IMR-90 (cell line): ENCODE measurements at regions not wholly inside any gene's neighbourhood (a gene's known extent, or its start where the extent isn't known, plus 50 kb on each side); places are given as distances from the start of the nearest gene placed in this dataset.

ENCODE experiments used
- ATAC-seq: fragments of 200-7000 bp; cut with Tn5 transposase; 2 replicates; pipeline ENCODE4 v1.9.1; 2020; ENCODE audit warnings: low read depth, mild to moderate bottlenecking, moderate library complexity
- BruUV-seq: library from RNA; stranded (reverse); fragments of 400-500 nt; replicated peaks from 2 replicates; lab custom pipeline; 2021; lab: Mats Ljungman, UMichigan
- CTCF ChIA-PET: fragments of 300-600 bp; formaldehyde crosslinking; extraction: SDS; loops from one replicate; lab custom pipeline; 2021; ENCODE audit warnings: antibody characterized with exemption; lab: Yijun Ruan, JAX
- POLR2A ChIA-PET: fragments of 300-600 bp; sonication (Branson Sonifier 250); formaldehyde crosslinking; loops from one replicate; lab custom pipeline; 2022; ENCODE audit warnings: antibody characterized with exemption; ENCODE audit not compliant: unreplicated experiment; lab: Charles Lee
- DNase-seq: peaks from one replicate; pipeline ENCODE4 v3.0.0; 2013
- H2AFZ ChIP-seq: replicated peaks from 2 replicates; pipeline ENCODE3; 2013; ENCODE audit warnings: low read length, mild to moderate bottlenecking; ENCODE audit not compliant: poor library complexity
- H2AK5ac ChIP-seq: 2 replicates; pipeline ENCODE4 v1.6.1; 2013; ENCODE audit warnings: low read depth, low read length, inconsistent platforms
- H2AK9ac ChIP-seq: replicated peaks from 2 replicates; pipeline ENCODE3; 2013; ENCODE audit warnings: mild to moderate bottlenecking, low read depth, low read length, moderate library complexity; ENCODE audit not compliant: poor library complexity
- H2BK120ac ChIP-seq: 2 replicates; pipeline ENCODE4 v1.6.1; 2013; ENCODE audit warnings: low read depth, low read length, inconsistent platforms
- H2BK15ac ChIP-seq: 3 replicates; pipeline ENCODE4 v1.6.1; 2013; ENCODE audit warnings: low read depth, low read length, inconsistent platforms
- H2BK20ac ChIP-seq: 2 replicates; pipeline ENCODE4 v1.6.1; 2013; ENCODE audit warnings: low read depth, mild to moderate bottlenecking, inconsistent platforms, low read length, moderate library complexity
- H2BK5ac ChIP-seq: 2 replicates; pipeline ENCODE4 v1.6.1; 2013; ENCODE audit warnings: mild to moderate bottlenecking, low read depth, low read length, inconsistent platforms; ENCODE audit not compliant: poor library complexity, severe bottlenecking
- H3K14ac ChIP-seq: replicated peaks from 2 replicates; pipeline ENCODE4 v1.6.1; 2013; ENCODE audit warnings: low read depth, low read length, inconsistent platforms
- H3K18ac ChIP-seq: 2 replicates; pipeline ENCODE4 v1.6.1; 2013; ENCODE audit warnings: low read depth, low read length, control low read depth
- H3K23ac ChIP-seq: 2 replicates; pipeline ENCODE4 v1.6.1; 2013; ENCODE audit warnings: low read depth, low read length, inconsistent platforms
- H3K27ac ChIP-seq: 2 replicates; pipeline ENCODE4 v1.5.1; 2013; ENCODE audit warnings: mild to moderate bottlenecking, control low read depth, low read length; ENCODE audit not compliant: insufficient read depth
- H3K27me3 ChIP-seq: 2 replicates; pipeline ENCODE4 v1.6.1; 2013; ENCODE audit warnings: low read length; ENCODE audit not compliant: control insufficient read depth, insufficient read depth
- H3K36me3 ChIP-seq: 2 replicates; pipeline ENCODE4 v1.6.1; 2013; ENCODE audit warnings: low read length, mixed read lengths; ENCODE audit not compliant: control insufficient read depth, insufficient read depth
- H3K4ac ChIP-seq: 2 replicates; pipeline ENCODE4 v1.6.1; 2013; ENCODE audit warnings: low read depth, low read length, inconsistent platforms
- H3K4me1 ChIP-seq: 2 replicates; pipeline ENCODE4 v1.6.1; 2013; ENCODE audit warnings: low read length, mixed read lengths; ENCODE audit not compliant: control insufficient read depth, insufficient read depth
- H3K4me2 ChIP-seq: 2 replicates; pipeline ENCODE4 v1.6.1; 2013; ENCODE audit warnings: low read depth, mild to moderate bottlenecking, control low read depth, low read length, moderate library complexity
- H3K4me3 ChIP-seq: 2 replicates; pipeline ENCODE4 v1.5.1; 2013; ENCODE audit warnings: low read depth, mild to moderate bottlenecking, control low read depth, low read length, moderate library complexity; ENCODE audit not compliant: insufficient read depth
- H3K56ac ChIP-seq: 2 replicates; pipeline ENCODE4 v1.6.1; 2013; ENCODE audit warnings: low read length, inconsistent platforms; ENCODE audit not compliant: insufficient read depth; ENCODE audit errors: extremely low read depth
- H3K79me1 ChIP-seq, 2 experiments: 2 replicates each; pipeline ENCODE4 v1.6.1; 2013; ENCODE audit warnings: low read length in 2 of 2, inconsistent platforms in 1 of 2, low read depth in 1 of 2
- H3K9ac ChIP-seq: 2 replicates; pipeline ENCODE4 v1.6.1; 2013; ENCODE audit warnings: low read depth, low read length, control low read depth
- H3K9me1 ChIP-seq: 2 replicates; pipeline ENCODE4 v1.6.1; 2013; ENCODE audit warnings: low read length, inconsistent platforms; ENCODE audit not compliant: insufficient read depth
- H3K9me3 ChIP-seq: 2 replicates; pipeline ENCODE4 v1.6.1; 2013; ENCODE audit warnings: low read length; ENCODE audit not compliant: control insufficient read depth, insufficient read depth
- H4K20me1 ChIP-seq: 2 replicates; pipeline ENCODE4 v1.6.1; 2013; ENCODE audit warnings: low read length, inconsistent platforms; ENCODE audit not compliant: insufficient read depth
- H4K5ac ChIP-seq: 2 replicates; pipeline ENCODE4 v1.6.1; 2013; ENCODE audit warnings: mild to moderate bottlenecking, low read depth, low read length, control low read depth
- H4K8ac ChIP-seq, 2 experiments: 2 replicates each; pipeline ENCODE4 v1.6.1; 2013; ENCODE audit warnings: low read depth in 2 of 2, low read length in 2 of 2, control low read depth in 1 of 2, inconsistent platforms in 1 of 2
- H4K91ac ChIP-seq: 2 replicates; pipeline ENCODE4 v1.6.1; 2013; ENCODE audit warnings: low read depth, low read length, inconsistent platforms; ENCODE audit not compliant: insufficient read depth
- CEBPB ChIP-seq: IDR thresholded peaks from 2 replicates; pipeline ENCODE4 v1.6.1; 2012; ENCODE audit warnings: low read depth, low read length, improper control_type of control experiment
- CHD1 ChIP-seq: IDR thresholded peaks from 2 replicates; pipeline ENCODE4 v1.6.1; 2012; ENCODE audit warnings: low read depth, low read length, improper control_type of control experiment
- FOS ChIP-seq: fragments of 150-350 bp; IDR thresholded peaks from 2 replicates; pipeline ENCODE4 v1.6.1; 2016; ENCODE audit warnings: low read depth, low read length
- MAFK ChIP-seq: IDR thresholded peaks from 2 replicates; pipeline ENCODE4 v1.6.1; 2012; ENCODE audit warnings: low read depth, low read length, improper control_type of control experiment
- MAZ ChIP-seq: IDR thresholded peaks from 2 replicates; pipeline ENCODE4 v1.6.1; 2012; ENCODE audit warnings: low read depth, mild to moderate bottlenecking, low read length, improper control_type of control experiment, moderate library complexity, borderline replicate concordance
- NFE2L2 ChIP-seq: fragments of 150-350 bp; IDR thresholded peaks from 2 replicates; pipeline ENCODE4 v1.6.1; 2016; ENCODE audit warnings: low read depth, mild to moderate bottlenecking, low read length
- RAD21 ChIP-seq: IDR thresholded peaks from 2 replicates; pipeline ENCODE4 v1.6.1; 2012; ENCODE audit warnings: low read length, improper control_type of control experiment
- RCOR1 ChIP-seq: IDR thresholded peaks from 2 replicates; pipeline ENCODE4 v1.6.1; 2012; ENCODE audit warnings: mild to moderate bottlenecking, low read length, improper control_type of control experiment; ENCODE audit not compliant: insufficient replicate concordance
- RFX5 ChIP-seq: IDR thresholded peaks from 2 replicates; pipeline ENCODE4 v1.8.0; 2012; ENCODE audit warnings: low read depth, mild to moderate bottlenecking, low read length, moderate library complexity
- SMC3 ChIP-seq: fragments of 150-350 bp; IDR thresholded peaks from 2 replicates; pipeline ENCODE4 v1.6.1; 2016; ENCODE audit warnings: low read depth, mild to moderate bottlenecking, antibody characterized with exemption, low read length, moderate library complexity
- WGBS, 2 experiments: methylation state at CpG; one replicate each; pipeline versions ENCODE4 v1.1.5 to v1.1.7; 2013; ENCODE audit warnings: missing lambda C conversion rate in 2 of 2; ENCODE audit not compliant: insufficient read length in 1 of 2; ENCODE audit errors: extremely low coverage in 2 of 2; 5-methylcytosine and 5-hydroxymethylcytosine counted together
- dilution Hi-C: fragments of 300-500 bp; cut with HindIII; formaldehyde crosslinking; loops from one replicate; pipeline ENCODE4 v1.14.3; 2018; ENCODE audit warnings: low sequenced_read_pairs; ENCODE audit not compliant: unreplicated experiment
- in situ Hi-C: fragments of 300-500 bp; cut with MboI; formaldehyde crosslinking; loops from 3 replicates; pipeline ENCODE4 v1.14.3; 2019; ENCODE audit warnings: low sequenced_read_pairs, inconsistent platforms, mixed read lengths
- intact Hi-C: fragments of 100-400 bp; cut with micrococcal nuclease; formaldehyde crosslinking; loops from 2 replicates; pipeline ENCODE4 v1.10.0; 2022
- TF ChIP-seq, protein P1 (sequence below): fragments of 150-350 bp; IDR thresholded peaks from 2 replicates; pipeline ENCODE4 v1.6.1; 2016; ENCODE audit warnings: low read depth, mild to moderate bottlenecking, low read length, moderate library complexity, borderline replicate concordance
- TF ChIP-seq, protein P2 (sequence below): conservative IDR thresholded peaks from 2 replicates; pipeline ENCODE4 v1.5.1; 2012; ENCODE audit warnings: mild to moderate bottlenecking, low read depth, low read length, improper control_type of control experiment

DNA sequence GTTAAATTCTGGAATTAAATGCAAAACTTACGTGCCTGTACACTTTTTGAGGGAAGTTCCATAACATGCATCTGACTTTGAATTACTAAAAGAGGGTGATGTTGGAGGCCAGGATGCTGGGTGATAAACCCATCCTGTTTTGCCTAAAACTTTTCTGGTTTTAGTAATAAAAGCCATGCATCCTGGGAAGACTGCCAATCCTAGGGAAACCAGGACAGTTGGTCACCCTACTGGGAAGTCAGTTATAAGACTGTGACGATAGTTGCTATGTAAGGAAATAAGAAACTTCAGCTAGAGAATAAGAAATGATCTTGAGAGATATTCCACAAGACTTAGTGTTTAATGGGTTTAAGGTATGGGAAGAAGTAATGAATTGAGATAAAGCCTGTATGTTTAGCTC is 336.6 kb upstream of the LYPLAL1 start:
- no TSS peak for BruUV-seq
- no peak for DNase-seq
- no peak overlapping the region for H4K5ac ChIP-seq

More for the DNA sequence above, 336.6 kb upstream of the LYPLAL1 start:
- Histone ChIP-seq H3K36me3 (no peaks in the 10 kb centered on the region), H3K9me3 (no peaks in the 10 kb centered on the region), H2BK20ac (no peak overlapping the region), H3K4me2 (no peak overlapping the region), H3K4me3 (no peak overlapping the region), H3K14ac (no peak overlapping the region), H3K56ac (no peak overlapping the region), H3K4ac (no peak overlapping the region), H4K91ac (no peak overlapping the region), H2BK120ac (no peak overlapping the region), H3K18ac (no peak overlapping the region), H3K23ac (no peak overlapping the region), H4K20me1 (no peaks in the 10 kb centered on the region), H3K27ac (no peak overlapping the region), H2AK5ac (no peak overlapping the region), H2BK15ac (no peak overlapping the region), H3K27me3 (no peaks in the 10 kb centered on the region), H3K79me1 (no peaks in the 10 kb centered on the region), H3K9ac (no peak overlapping the region), H3K9me1 (no peaks in the 10 kb centered on the region), H2BK5ac (no peak overlapping the region), H3K4me1 (peaks cover 2% of the 10 kb centered on the region; the same call in 1 of the 2 replicates), H2AFZ (no peak overlapping the region), H2AK9ac (no peak overlapping the region), H4K8ac (no peak overlapping the region)
- ChIA-PET CTCF (no interaction called here), POLR2A (no interaction called here)
- TF ChIP-seq CHD1 (no peak), NFE2L2 (no peak), FOS (no peak), RCOR1 (no peak), RFX5 (no peak), MAFK (no peak), SMC3 (no peak), MAZ (no peak), RAD21 (no peak), CEBPB (no peak)
- TF ChIP-seq, protein P1, sequence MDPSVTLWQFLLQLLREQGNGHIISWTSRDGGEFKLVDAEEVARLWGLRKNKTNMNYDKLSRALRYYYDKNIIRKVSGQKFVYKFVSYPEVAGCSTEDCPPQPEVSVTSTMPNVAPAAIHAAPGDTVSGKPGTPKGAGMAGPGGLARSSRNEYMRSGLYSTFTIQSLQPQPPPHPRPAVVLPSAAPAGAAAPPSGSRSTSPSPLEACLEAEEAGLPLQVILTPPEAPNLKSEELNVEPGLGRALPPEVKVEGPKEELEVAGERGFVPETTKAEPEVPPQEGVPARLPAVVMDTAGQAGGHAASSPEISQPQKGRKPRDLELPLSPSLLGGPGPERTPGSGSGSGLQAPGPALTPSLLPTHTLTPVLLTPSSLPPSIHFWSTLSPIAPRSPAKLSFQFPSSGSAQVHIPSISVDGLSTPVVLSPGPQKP, result no peak
- TF ChIP-seq, protein P2, sequence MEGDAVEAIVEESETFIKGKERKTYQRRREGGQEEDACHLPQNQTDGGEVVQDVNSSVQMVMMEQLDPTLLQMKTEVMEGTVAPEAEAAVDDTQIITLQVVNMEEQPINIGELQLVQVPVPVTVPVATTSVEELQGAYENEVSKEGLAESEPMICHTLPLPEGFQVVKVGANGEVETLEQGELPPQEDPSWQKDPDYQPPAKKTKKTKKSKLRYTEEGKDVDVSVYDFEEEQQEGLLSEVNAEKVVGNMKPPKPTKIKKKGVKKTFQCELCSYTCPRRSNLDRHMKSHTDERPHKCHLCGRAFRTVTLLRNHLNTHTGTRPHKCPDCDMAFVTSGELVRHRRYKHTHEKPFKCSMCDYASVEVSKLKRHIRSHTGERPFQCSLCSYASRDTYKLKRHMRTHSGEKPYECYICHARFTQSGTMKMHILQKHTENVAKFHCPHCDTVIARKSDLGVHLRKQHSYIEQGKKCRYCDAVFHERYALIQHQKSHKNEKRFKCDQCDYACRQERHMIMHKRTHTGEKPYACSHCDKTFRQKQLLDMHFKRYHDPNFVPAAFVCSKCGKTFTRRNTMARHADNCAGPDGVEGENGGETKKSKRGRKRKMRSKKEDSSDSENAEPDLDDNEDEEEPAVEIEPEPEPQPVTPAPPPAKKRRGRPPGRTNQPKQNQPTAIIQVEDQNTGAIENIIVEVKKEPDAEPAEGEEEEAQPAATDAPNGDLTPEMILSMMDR, result no peak
- dilution Hi-C loops (no loop called here), intact Hi-C loops (no loop called here), in situ Hi-C loops (no loop called here)
- ATAC-seq, result no peak
- no CpG with 5 or more reads among the region's 2 CpGs for WGBS, 2 experiments
